ENCODE measurements at regions not wholly inside any gene's neighbourhood (a gene's known extent, or its start where the extent isn't known, plus 50 kb on each side); places are given as distances from the start of the nearest gene placed in this dataset.

- 19 to 20% methylated on average over 18 of the region's 18 CpGs for WGBS, 2 donors
- intact Hi-C loops (cut with DNase I; ENCODE audit: low total_unique reads) = loop anchor here (10.0 kb wide), 1 partner anchor 479 kb away; no protein-coding TSS in a partner anchor
- no peak overlapping the region for H3K4me3 ChIP-seq (ENCODE audit: low read depth, poor library complexity, severe bottlenecking)
- DNase-seq (ENCODE audit: low spot score in 2 of 2) = peak in 1 of 2 donors; percentile 23
- TF ChIP-seq POLR2A (IDR thresholded peaks at IDR 0.05) (no peak), CTCF (IDR thresholded peaks at IDR 0.05) (no peak)
These were observed 173.9 kb upstream of the SP4 start for GRCh38 chr7:21253740-21254687.

GRCh38 chr7:21256310-21256877, 171.5 kb upstream of the SP4 start:
- no peak for DNase-seq (ENCODE audit: low spot score in 2 of 2)
- intact Hi-C loops (cut with DNase I; ENCODE audit: low total_unique reads) = loop anchor here (10.0 kb wide), 1 partner anchor 482 kb away; no protein-coding TSS in a partner anchor
- TF ChIP-seq POLR2A (IDR thresholded peaks at IDR 0.05) (no peak), CTCF (IDR thresholded peaks at IDR 0.05) (no peak)
- WGBS, 2 donors = 11 to 12% methylated on average over 3 of the region's 3 CpGs
- H3K4me3 ChIP-seq (ENCODE audit: low read depth, poor library complexity, severe bottlenecking) = no peak overlapping the region

GRCh38 chr7:21260939-21261338, 166.9 kb upstream of the SP4 start:
- intact Hi-C loops (cut with DNase I; ENCODE audit: low total_unique reads) = no loop called here
- TF ChIP-seq POLR2A (IDR thresholded peaks at IDR 0.05) = no peak
- TF ChIP-seq CTCF (IDR thresholded peaks at IDR 0.05) = no peak
- H3K4me3 ChIP-seq (ENCODE audit: low read depth, poor library complexity, severe bottlenecking) = no peak overlapping the region
- 9 to 26% methylated on average over 1 of the region's 1 CpG for WGBS, 2 donors
- DNase-seq (ENCODE audit: low spot score in 2 of 2) = no peak

- no peak overlapping the region for H3K4me3 ChIP-seq (ENCODE audit: low read depth, poor library complexity, severe bottlenecking)
- no peak for DNase-seq (ENCODE audit: low spot score in 2 of 2)
- intact Hi-C loops (cut with DNase I; ENCODE audit: low total_unique reads) = no loop called here
- TF ChIP-seq CTCF (IDR thresholded peaks at IDR 0.05) (no peak), POLR2A (IDR thresholded peaks at IDR 0.05) (no peak)
- 19 to 35% methylated on average over 9 of the region's 9 CpGs for WGBS, 2 donors
These were observed 166.0 kb upstream of the SP4 start for GRCh38 chr7:21261627-21262594.

DNA sequence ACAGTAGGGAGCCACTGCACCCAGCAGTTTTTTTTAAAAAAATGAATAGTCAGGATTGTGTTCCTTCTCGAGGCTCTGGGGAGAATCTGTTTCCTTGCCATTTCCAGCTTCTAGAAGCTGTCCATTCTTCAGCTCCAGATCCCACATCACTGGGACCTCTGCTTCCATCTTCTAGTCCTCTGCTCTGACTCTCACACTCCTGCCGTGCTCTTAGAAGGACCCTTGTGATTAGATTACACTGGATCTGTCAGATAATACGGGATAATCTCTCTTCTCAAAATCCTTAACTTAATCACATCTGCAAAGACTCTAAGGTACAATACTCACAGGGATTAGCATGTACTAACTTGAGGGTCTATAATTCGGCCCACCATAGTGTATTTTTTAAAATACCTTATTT, 158.9 kb upstream of the SP4 start:
- intact Hi-C loops (cut with DNase I; ENCODE audit: low total_unique reads) = no loop called here

More for the DNA sequence above, 158.9 kb upstream of the SP4 start:
- DNase-seq (ENCODE audit: low spot score in 2 of 2) = no peak
- TF ChIP-seq POLR2A (IDR thresholded peaks at IDR 0.05) = no peak
- no peak for TF ChIP-seq CTCF (IDR thresholded peaks at IDR 0.05)
- WGBS, 2 donors = 82 to 84% methylated on average over 4 of the region's 4 CpGs
- no peak overlapping the region for H3K4me3 ChIP-seq (ENCODE audit: low read depth, poor library complexity, severe bottlenecking)

Measured in lower leg skin (tissue), 4 donors.